HG03196 (cell line): ENCODE measurements at regions not wholly inside any gene's neighbourhood (a gene's known extent, or its start where the extent isn't known, plus 50 kb on each side); places are given as distances from the start of the nearest gene placed in this dataset.
"Not testable (repeated sequence)": the region's sequence is repeated elsewhere in the genome, so short reads cannot be mapped to it uniquely, and the experiment has no call there.

Experiments
- ATAC-seq: cut with Tn5 transposase; IDR thresholded peaks from one replicate; pipeline ENCODE4 v1.9.1; 2021; ENCODE audit not compliant: unreplicated experiment

DNA sequence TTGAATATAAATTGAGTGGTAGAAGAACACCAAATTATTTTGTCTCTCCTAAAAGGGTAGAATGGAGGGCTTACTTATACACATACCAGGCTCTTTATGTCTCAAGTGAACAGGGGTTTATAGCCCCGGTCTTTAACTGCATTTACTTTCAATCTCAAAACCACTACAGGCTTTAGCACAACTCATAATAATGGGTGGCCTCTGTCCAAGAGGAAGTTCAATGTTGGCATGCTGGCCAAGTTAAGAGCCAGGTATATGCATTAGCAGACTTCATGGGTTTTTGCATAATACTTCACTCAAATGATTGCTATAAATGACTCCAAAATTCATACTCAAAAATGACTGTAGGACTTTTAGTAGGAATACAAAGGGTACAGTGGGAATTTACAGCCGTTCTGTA lies 118.5 kb upstream of the OTUD4 start:
- no peak for ATAC-seq

DNA sequence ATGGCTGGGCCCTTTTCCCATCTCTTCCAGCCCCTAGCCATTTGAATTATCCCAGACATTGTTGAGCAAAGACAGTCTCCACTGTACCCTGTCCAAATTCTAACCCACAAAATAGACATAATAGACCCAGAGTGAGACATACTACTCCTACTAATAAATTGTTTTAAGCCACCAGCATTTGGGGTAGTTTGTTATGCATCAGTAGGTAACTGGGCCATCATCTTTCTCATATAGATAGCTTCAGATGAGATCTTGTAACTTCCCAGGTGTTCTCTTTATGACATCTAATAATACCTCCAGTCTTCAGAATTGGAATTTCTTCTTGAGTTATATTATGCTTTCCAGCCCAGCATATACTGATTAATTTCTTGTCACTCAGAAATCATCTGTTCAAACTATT lies 117.2 kb upstream of the OTUD4 start:
- ATAC-seq = no peak

DNA sequence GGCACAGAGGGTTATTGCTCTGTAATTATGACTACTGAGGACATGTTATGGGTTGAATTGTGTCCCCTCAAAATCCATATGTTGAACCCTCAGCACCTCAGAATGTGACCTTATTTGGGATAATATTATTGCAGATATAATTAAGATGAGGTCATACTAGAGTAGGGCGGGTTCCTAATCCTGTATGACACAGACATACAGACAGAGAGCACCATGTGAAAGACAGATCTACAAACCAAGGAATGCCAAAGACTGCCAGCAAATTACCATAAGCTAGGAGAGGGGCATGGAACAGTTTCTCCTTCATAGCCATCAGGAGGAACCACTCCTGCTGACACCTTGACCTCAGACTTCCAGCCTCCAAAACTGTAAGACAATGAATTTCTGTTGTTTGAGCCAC lies 115.2 kb upstream of the OTUD4 start:
- ATAC-seq = no peak

DNA sequence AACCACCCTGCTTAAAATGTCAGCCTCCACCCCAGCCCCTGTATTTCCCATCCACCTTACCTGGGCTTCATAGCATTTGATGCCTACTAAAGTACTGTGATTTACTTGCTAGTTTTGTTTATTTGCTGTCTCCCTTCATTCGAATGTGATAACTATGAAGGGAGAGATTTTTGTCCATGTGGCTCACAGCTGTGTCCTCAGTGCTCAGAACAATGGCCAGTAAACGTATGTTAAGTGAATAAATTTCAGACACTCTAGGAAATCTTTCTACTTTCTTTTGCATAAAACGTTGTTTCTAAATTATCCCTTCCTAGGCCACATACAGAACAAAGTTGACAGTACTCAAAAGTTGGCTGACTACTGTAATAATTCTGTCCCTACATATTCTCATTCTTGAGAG lies 114.7 kb upstream of the OTUD4 start:
- ATAC-seq = no peak

DNA sequence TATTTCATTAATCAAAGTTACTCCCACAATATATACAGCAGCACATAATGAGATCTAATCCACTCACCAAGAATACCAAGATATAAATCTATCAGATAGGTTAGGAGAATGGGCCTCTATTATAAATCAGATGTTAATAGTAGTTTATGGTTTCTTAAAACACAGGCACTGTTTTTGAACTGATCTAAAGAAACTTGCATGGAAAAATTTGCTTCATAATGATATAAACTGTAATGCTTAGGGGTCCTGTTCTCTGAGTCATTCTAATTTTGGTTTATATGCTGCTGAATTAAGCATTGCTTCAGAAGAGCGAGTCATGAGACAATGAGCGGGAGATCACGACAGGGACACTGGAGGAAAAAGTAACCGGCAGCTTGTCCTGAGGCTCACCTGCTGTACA lies 113.3 kb upstream of the OTUD4 start:
- no peak for ATAC-seq

DNA sequence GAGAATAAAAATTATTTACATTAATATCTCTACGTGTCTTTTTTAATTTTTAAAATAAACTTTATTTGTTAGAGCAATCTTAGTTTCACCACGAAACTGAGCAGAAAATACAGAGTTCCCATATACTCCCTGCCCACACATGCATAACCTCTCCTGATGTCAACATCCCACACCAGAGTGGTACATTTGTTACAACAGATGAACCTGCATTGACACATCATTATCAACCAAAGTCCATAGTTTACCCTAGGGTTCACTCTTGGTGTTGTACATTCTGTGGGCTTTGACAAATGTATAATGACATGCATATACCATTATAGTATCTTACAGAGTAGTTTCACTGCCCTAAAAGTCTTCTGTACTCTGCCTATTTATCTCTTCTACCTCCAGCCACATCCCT lies 110.6 kb upstream of the OTUD4 start:
- ATAC-seq = no peak

DNA sequence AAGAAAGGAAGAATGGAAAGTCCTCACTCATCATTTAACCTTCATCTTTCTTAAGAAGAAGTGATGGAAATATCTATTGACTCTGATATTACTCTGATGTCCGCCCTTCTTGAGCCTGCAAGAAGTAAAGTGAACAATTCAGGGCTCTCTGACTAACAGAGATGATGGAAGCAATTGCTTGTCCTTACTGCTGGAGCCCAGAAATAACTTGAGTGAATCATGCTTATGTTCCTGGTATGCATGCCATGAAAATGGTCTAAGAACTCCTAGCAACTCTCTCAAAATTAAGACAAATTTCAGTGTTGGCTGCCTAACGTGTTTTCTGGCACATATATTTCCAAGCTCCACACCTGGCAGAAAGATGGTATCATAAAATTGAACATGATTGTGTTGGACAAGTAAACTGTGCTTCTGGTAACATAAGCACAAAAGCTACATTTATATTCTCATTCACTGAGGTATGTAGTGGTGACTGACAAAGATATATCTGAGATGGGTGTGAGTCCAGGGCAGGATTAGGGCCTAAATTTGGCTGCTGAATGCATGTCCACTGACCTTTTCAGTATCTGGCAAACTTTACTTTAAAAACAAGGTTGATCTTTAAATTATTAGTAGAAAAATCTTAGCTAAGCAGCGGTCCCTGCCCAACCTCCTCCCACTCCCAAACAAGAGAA lies 109.2 kb upstream of the OTUD4 start:
- ATAC-seq = no peak

DNA sequence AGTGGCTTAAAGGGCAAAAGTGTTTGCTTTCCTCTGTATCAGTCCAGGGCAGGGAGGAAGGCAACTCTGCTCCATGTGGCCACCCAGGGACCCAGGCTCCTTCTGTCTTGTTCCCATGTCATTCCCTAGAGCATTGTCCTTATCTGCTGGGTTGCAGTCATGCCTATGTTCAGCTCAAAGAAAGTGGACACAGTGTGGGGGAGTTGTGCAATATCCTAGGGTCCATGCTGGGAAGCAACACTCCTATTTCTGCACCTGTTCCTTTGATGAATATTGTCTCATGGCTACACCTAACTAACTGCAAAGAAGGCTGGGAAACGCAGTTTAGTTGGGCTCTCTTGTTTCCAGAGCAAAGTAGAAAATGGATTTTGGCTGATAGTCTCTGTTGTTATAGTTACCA lies 107.0 kb upstream of the OTUD4 start:
- ATAC-seq = no peak

DNA sequence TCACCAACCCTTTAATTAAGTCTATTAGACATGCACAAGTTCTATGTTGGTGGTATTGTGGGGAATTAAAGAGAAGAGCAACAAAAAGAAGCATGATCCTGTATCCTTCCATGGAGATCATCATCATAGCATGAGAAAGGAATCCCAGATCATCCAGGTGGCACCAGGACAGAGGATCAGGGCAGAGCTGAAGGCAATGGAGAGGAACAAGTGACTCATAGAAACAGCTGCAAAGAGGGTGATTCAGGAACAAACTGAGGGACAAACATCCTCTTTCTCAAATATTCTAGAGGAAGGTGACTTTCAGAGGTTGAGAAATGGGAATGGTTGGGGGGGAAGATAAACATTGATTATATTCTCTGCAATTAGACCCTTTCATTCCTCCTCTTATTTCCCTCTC lies 105.5 kb upstream of the OTUD4 start:
- ATAC-seq = no peak

DNA sequence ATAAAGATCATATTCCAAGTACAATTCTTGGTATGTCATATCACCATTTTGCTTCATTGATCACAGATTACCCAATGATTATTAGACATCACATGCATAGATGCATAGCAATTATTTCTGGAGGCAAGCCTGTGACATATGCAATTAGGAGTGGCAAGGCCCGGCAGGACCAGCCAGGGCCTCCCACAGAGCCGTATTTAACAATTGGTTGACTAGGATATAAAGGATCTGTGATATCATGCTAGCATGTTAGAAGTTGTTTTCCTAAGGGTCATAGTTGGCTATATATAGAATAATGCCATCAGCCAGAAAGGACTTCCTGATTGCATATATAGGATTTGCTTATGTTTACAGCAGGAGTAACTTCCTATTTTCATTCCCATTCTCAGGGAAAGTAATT lies 103.5 kb upstream of the OTUD4 start:
- ATAC-seq = no peak

DNA sequence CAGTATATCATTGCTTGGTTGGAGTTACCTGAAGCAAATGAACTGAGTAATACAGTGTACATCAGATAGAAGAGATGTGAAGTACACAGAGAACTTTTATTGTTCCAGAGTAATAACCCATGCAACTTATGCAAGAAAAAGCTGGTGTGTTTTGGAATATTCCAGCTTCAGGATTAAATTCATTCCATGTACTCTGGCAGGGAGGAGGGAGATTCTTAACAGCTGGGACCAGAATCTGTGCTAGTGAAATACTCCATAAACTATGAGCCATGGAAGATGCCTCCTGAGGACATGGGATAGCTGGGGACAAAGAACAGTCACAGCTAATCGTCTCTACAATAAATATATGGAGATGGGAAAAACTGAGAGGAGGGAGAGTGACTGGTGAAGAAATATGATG lies 101.6 kb upstream of the OTUD4 start:
- ATAC-seq = no peak

DNA sequence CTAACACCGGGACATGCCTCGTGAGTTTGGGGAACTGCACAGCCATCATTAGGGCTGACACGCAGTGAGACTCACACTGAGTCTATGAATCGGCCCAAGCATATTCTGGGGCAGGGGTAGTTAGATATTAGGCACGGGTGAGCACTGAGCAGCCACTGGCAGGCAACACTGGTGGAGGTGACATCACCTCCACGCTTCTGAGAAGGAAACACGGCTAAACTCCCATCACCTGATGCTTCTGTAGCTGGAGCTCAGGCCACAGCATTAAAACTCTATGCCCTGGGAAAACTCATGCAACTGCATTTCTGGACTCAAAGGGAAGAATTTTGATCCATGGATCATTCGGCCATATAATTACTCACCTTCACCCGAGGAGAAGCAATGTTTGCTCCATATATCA lies 100.8 kb upstream of the OTUD4 start:
- no peak for ATAC-seq

DNA sequence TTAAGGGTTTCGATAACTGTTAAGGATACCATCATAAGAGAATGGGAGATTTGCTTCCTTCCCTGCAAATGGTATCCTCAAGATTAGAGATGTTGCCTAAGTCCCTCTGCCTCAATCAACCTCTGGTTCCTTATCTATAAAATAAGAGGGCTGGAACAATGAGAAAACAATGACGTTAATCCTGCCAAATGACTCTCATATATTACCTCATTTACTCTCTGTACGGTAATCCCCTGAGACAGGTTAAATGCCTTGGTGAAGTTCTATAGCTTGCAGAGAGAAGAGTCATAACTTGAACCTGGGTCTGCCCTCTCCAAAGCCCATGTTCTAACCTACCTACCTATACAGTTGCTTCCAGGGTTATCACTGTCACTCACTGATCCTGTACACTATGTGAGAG lies 100.2 kb upstream of the OTUD4 start:
- ATAC-seq = no peak

DNA sequence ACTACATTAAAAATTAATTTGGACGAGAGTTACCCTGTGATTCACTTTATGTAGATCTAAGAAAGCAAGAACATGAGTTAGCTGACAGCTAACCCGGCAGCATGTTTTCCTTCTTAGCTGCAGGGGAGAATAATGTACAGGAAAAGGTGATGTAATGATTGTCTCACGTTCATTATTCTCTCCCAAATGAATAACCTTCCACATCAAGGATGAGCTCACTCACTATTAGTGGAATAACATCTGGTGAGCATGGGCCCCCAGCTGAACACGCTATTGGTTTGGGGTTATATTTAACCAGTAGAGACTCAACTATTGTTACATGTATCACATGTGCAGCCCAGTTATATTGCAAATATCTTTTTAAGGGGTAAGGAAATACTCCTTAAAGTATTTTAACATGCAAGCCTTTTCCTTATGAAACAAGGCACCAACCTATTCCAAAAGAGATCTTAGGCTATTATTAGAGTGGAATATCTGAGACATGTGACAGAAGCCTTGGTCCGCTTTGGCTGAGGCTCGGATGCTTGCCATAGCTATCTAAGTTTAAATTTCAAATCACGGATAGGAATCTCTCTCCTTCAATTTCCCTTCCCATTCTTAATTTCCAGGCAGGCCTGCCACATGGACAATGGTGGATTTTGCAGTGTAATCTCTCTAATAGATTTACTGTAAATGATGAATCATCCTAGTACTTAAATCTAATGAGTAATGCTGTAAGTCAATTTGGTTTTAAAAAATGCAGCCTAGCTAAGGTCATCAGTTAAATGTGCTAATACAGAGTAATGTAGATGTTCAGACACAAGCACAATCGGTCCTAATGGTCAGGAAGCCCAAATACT lies 99.0 kb upstream of the OTUD4 start:
- no peak for ATAC-seq

DNA sequence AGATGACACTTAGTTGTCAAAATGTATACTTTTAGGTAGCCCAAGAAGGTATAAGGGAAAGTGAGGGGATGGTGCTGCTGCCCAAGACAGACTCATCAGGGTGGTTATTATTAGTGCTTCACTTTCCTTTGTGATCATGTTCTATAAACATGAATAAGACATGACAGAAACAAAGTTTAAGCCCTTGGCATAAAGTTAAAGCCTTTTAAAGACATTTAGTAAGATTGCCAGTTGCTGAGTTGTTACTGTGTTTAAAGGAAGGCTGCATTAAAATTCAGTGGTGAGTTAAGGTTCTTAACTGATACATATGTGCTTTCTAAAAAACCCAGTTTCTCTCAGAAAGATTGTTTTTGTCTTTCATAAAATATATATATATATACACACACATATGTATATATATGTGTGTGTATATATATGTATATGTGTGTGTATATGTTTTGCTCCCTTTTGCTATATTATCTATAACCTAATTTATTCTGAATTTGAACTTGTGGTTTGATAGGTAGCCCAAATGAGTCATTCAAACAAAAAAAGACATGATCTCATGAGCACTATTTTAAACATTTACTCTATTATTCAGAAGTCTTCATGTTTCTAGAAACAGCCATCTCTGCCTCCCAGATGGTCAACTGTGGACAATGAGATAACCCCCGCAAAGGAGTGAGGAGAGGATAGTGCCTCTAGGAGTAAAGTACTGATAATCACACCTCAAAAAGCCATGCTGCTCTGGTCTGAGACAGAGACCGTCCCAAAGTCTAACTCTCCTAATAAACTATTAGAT lies 98.1 kb upstream of the OTUD4 start:
- ATAC-seq = no peak

DNA sequence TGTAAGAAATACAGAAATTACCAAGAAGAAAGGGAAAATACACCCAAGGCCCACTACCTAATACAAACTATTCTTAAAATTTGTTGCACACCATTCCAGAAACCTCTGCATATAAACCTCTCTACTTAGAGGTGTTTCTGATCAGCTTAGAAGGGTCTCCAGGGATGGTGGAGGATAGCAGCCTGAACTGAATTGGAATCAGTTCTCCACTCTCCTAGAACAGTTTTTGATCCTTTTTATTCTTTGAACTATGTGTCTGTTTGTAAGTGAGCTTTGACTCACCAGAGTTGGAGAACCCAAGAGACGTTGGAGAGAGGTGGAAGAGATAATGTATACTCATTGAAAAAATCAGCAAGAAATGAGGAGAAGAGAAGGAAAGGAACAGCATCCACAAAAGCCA lies 96.6 kb upstream of the OTUD4 start:
- ATAC-seq = no peak

DNA sequence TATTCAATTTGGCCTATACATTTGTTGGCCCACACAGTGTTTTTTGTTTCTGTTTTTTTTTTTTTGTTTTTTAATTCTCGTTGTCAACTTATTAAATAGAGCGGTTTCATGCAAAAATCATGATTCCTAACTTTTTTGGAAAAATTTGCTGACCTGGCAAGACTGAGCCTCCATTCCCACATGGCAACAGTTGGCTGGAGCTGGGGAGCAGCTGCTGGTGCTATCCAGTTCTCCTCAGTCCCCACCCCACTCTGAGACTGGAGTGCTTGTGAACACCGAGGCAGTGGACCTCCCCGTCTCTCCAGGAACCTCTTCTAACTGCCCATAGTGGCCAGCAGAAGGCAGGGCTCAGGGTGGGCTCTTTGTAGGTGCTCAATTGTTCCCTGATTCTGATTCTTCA lies 95.7 kb upstream of the OTUD4 start:
- no peak for ATAC-seq

DNA sequence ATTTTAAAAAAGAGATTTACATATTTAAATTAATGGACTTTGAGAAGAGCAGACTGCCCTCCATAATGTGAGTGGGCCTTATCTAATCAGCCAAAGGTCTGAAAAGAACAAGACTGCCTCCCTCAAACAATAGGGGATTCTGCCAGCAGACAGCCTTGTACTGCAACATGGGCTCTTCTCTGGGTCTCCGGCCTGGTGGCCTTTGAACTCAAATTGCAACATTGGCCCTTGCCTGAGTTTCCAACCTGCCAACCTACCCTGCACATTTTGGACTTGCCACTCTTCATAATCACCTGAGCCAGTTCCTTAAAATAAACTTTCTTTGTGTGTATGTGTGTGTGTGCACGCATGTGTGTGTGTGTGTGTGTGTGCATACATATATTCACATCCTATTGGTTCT lies 90.8 kb upstream of the OTUD4 start:
- ATAC-seq = no peak

DNA sequence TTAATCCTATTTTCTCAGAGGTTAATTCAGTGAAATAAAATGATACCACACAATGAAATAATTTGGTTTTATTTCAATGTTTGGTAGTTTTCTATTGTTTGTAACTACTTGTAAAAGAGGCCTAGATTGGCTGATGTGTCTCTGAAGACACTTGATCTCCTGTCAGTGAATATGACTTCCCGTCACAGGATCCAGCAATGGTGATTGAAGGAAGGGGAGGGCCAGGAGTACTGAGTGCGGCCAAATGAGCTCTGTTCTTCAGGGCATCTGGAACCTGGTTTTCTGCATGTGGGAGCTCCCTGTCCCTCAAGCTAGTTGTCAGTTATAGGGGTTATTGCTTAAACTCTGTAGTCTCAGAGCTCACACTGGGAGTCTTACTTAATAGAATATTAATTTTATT lies 86.5 kb upstream of the OTUD4 start:
- no peak for ATAC-seq

DNA sequence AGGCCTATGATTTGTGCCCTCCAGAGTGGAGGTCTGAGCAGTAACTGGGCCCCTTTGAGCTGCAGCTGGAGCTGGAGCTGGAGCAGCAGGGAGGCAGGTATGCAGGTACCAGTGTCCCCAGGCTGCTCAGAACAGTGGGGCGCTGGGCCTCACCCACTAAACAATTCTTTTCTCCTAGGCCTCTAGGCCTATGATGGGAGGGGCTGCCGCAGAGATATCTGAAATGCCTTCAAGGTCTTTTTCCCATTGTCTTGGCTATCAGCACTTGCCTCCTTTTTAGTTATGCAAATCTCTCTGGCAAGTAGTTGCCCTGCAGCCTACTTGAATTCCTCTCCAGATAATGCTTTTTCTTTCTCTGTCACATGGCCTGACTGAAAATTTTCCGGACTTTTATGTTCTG lies 79.7 kb upstream of the OTUD4 start:
- no peak for ATAC-seq

DNA sequence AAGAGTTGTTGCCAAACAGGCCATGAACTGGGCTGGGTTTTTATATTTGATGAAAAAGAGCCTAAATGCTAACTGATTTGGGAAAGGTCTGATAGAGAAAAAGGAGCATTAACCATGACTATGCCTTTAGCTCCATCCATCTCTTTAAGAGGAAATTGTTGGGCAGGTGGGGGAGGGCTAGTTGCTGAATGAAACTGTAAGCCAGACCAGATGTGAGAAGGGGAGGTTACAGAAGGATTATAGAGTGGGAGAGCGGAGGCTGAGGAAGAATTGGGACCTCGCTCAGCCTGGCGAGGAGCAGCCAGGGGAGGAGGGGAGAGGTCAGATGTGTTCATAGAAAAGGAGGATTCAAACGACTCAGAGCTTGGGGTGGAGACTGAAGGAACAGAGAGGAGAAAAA lies 74.9 kb upstream of the OTUD4 start:
- ATAC-seq = not testable (repeated sequence)

DNA sequence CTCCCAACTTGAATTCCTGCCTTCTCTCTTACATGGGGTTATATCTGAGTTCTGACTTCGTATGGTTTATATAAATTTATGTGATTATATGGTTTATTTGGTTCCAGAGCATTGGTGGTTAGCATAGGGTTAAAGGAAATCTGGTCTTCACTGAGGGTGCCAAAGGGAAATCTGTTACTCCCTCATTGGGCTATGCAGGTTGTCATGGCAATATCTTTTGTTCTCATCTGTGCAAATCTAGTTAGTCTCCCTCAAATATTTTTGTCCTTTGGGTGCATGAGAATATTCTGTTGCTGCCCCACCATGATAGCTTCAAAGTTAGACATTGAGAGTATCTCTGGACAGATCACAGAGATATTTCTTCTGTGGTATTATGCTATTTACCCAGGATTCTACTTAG lies 71.8 kb upstream of the OTUD4 start:
- no peak for ATAC-seq
